Peyer's patch (tissue), 4 donors: ENCODE measurements at regions not wholly inside any gene's neighbourhood (a gene's known extent, or its start where the extent isn't known, plus 50 kb on each side); places are given as distances from the start of the nearest gene placed in this dataset.

ENCODE experiments used
- DNase-seq, 3 donors: peaks; one replicate each; pipeline ENCODE4 v3.0.0-alpha.2; 2017 to 2019
- H3K27ac ChIP-seq, 4 donors: fragments of 200-600 bp; sonication (generic); one replicate each; pipeline ENCODE4 v1.5.1; 2016 to 2019
- H3K27me3 ChIP-seq, 2 donors: fragments of 200-600 bp; sonication (generic); one replicate each; pipeline ENCODE4 v1.5.1; 2019
- H3K36me3 ChIP-seq, 3 donors: fragments of 200-600 bp; sonication (generic); one replicate each; pipeline ENCODE4 v1.5.1; 2016 to 2019
- H3K4me1 ChIP-seq, 4 donors: fragments of 200-600 bp; sonication (generic); one replicate each; pipeline ENCODE4 v1.5.1; 2016 to 2019
- H3K4me3 ChIP-seq, 4 donors: fragments of 200-600 bp; sonication (generic); 1 replicate in 3 of 4; 2 replicates in 1 of 4; pipeline ENCODE4 v1.5.1; 2016 to 2019; ENCODE audit warnings: mild to moderate bottlenecking in 1 of 4
- H3K9me3 ChIP-seq, 4 donors: fragments of 200-600 bp; sonication (generic); one replicate each; pipeline ENCODE4 v1.5.1; 2016 to 2019; ENCODE audit warnings: mild to moderate bottlenecking in 1 of 4
- POLR2A ChIP-seq, 2 donors: fragments of 450-650 bp; IDR thresholded peaks; one replicate each; pipeline ENCODE4 v1.5.1; 2017; ENCODE audit warnings: antibody characterized with exemption in 2 of 2, mild to moderate bottlenecking in 2 of 2, moderate library complexity in 2 of 2
- TF ChIP-seq, protein P1 (sequence below), 6 experiments: fragments of 450-650 bp in 4 of 6; fragments of 200-600 bp in 2 of 6; sonication (generic) in 1 of 6; IDR thresholded peaks; one replicate each; pipeline ENCODE4 v1.5.1; 2017 to 2019; ENCODE audit warnings: antibody characterized with exemption in 6 of 6, mild to moderate bottlenecking in 3 of 6, moderate library complexity in 1 of 6

- Histone ChIP-seq H3K9me3 (no peaks in the 10 kb centered on the region), H3K36me3 (no peaks in the 10 kb centered on the region), H3K27me3 (no peaks in the 10 kb centered on the region), H3K4me1 (no peaks in the 10 kb centered on the region), H3K4me3 (no peak overlapping the region), H3K27ac (no peak overlapping the region)
- no peak for DNase-seq
- TF ChIP-seq POLR2A (IDR thresholded peaks at IDR 0.05), result no peak
- TF ChIP-seq, protein P1, sequence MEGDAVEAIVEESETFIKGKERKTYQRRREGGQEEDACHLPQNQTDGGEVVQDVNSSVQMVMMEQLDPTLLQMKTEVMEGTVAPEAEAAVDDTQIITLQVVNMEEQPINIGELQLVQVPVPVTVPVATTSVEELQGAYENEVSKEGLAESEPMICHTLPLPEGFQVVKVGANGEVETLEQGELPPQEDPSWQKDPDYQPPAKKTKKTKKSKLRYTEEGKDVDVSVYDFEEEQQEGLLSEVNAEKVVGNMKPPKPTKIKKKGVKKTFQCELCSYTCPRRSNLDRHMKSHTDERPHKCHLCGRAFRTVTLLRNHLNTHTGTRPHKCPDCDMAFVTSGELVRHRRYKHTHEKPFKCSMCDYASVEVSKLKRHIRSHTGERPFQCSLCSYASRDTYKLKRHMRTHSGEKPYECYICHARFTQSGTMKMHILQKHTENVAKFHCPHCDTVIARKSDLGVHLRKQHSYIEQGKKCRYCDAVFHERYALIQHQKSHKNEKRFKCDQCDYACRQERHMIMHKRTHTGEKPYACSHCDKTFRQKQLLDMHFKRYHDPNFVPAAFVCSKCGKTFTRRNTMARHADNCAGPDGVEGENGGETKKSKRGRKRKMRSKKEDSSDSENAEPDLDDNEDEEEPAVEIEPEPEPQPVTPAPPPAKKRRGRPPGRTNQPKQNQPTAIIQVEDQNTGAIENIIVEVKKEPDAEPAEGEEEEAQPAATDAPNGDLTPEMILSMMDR (IDR thresholded peaks at IDR 0.05), result no peak
Measured at GRCh38 chr10:89121764-89122020, 85.4 kb downstream of the CH25H start.

GRCh38 chr10:89120931-89121763 is 86.0 kb downstream of the CH25H start:
- no peaks in the 10 kb centered on the region for H3K36me3 ChIP-seq
- no peak for TF ChIP-seq POLR2A (IDR thresholded peaks at IDR 0.05)
- TF ChIP-seq, protein P1 (IDR thresholded peaks at IDR 0.05), result no peak
- H3K4me1 ChIP-seq, result no peaks in the 10 kb centered on the region
- no peak overlapping the region for H3K4me3 ChIP-seq
- H3K27me3 ChIP-seq, result no peaks in the 10 kb centered on the region
- DNase-seq, result no peak
- no peaks in the 10 kb centered on the region for H3K9me3 ChIP-seq
- no peak overlapping the region for H3K27ac ChIP-seq

DNA sequence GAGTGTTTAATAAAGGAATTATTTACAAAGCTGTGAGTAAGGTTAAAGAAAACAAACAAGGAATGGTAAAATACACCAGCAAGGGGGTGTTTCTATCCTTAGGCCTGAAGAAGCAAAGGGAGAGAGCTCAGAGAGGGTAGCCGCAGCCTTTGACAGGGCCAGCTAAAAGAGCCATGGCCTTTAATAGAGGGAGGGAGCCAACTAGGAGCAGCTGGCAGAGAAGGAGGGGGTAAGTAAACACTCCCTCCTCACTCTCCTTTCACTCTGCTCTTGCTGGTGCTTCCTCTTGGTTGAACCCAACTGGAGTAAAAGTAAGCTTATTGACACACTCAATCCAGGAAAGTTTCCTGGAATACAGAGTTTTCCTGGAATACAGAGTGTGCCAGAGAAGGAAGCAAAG is 87.5 kb downstream of the CH25H start:
- no peak for DNase-seq
- Histone ChIP-seq H3K27ac (no peak overlapping the region), H3K27me3 (no peaks in the 10 kb centered on the region), H3K4me1 (no peaks in the 10 kb centered on the region), H3K4me3 (no peak overlapping the region), H3K36me3 (no peaks in the 10 kb centered on the region), H3K9me3 (no peaks in the 10 kb centered on the region)
- TF ChIP-seq, protein P1 (IDR thresholded peaks at IDR 0.05), result no peak
- TF ChIP-seq POLR2A (IDR thresholded peaks at IDR 0.05), result no peak

DNA sequence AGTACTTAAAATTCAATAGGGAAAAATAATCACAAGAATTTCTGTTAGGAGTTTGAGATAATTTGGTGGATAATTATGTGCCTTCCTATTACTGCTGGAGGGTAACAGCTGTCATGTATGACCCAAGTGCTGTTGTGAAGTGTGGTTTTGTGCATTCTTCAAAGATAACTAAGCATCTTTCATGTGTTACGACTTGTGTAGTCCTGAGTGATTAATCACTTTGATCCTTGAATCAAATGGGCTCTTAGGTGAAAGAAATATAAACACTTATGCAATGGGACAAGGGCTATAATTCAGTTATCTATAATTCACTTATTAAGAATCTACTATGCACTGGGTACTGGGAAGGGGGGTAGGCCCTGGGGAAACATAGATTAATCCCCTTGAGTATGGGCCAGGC is 89.0 kb downstream of the CH25H start:
- no peaks in the 10 kb centered on the region for H3K27me3 ChIP-seq
- no peaks in the 10 kb centered on the region for H3K4me1 ChIP-seq
- no peak overlapping the region for H3K4me3 ChIP-seq
- no peak for DNase-seq
- H3K9me3 ChIP-seq, result no peaks in the 10 kb centered on the region
- TF ChIP-seq, protein P1 (IDR thresholded peaks at IDR 0.05), result no peak
- TF ChIP-seq POLR2A (IDR thresholded peaks at IDR 0.05), result no peak
- H3K36me3 ChIP-seq, result no peaks in the 10 kb centered on the region
- no peak overlapping the region for H3K27ac ChIP-seq

GRCh38 chr10:89115876-89116627 is 91.1 kb downstream of the CH25H start:
- Histone ChIP-seq H3K27me3 (no peaks in the 10 kb centered on the region), H3K36me3 (no peaks in the 10 kb centered on the region), H3K9me3 (no peaks in the 10 kb centered on the region), H3K4me3 (no peak overlapping the region), H3K4me1 (no peaks in the 10 kb centered on the region), H3K27ac (no peak overlapping the region)
- TF ChIP-seq, protein P1 (IDR thresholded peaks at IDR 0.05), result no peak
- no peak for TF ChIP-seq POLR2A (IDR thresholded peaks at IDR 0.05)
- no peak for DNase-seq
